NK-92 treated with Interleukin-12 subunit alpha and Interleukin-12 subunit beta, amount 100 ng/mL, for 24 hours (cell line): ENCODE measurements at regions not wholly inside any gene's neighbourhood (a gene's known extent, or its start where the extent isn't known, plus 50 kb on each side); places are given as distances from the start of the nearest gene placed in this dataset.
A peak's percentile ranks its signal among the peaks of the same experiment; 100 is the strongest.

Source experiments
- DNase-seq: peaks from one replicate; lab custom pipeline; 2025; lab: John Stamatoyannopoulos, UW

DNA sequence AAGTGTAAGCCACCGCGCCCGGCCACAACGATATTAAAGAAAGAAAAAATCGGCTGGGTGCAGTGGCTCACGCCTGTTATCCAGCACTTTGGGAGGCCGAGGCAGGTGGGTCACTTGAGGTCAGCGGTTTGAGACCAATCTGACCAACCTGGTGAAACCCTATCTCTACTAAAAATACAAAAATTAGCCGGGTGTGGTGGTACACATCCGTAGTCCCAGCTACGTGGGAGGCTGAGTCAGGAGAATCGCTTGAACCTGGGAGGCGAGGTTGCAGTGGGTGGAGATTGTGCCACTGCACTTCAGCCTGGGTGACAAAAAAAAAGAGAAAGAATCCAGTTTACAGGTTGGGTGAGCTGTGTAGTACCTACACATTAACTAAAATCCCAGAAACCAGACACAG lies 99.9 kb upstream of the CACNA1A start:
- no peak for DNase-seq

DNA sequence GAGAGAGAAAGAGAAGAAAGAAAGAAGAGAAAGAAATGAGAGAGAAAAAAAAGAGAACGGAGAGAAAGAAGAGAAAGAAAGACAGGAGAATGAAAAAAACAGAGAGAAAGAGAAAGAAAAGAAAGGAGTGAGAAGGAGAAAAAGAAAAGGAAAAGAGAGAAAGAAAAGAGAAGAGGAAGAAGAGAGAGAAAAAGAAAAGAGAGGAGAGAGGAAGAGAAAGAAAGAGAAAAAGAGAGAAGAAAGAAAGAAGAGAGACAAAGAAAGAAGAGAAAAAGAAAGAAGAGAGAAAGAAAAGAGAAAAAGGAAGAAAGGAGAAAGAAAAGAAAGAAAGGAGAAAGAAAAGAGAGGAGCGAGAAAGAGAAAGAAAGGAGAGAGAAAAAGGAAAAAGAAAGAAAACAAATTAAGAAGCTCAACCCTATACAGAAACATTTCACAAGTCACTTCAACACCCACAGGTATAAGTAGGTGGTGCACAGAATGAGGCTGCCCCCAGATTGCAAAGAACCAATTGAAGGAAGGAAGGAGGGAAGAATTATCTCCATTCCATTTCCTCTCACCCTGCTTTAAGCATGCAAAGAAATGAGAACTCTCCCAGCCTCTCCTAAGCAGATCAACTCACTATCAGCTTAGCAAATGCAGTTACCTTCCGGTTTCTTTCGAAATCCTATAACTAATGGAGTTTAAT lies 98.8 kb upstream of the CACNA1A start:
- DNase-seq = no peak

DNA sequence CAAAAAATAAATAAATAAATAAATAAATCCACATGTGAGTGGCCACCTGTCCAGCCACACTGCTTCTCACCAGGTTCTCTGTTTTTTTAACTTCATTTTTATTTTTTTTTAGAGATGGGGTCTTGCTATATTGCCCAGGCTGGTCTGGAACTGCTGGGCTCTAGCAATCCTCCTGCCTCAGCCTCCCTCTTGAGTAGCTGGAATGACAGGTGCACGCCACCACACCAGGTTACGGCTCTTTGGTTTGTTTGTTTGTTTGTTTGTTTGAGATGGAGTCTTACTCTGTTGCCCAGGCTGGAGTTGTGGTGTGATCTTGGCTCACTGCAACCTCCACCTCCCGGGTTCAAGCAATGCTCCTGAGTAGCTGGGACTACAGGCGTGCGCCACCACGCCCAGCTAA lies 94.5 kb upstream of the CACNA1A start:
- no peak for DNase-seq

DNA sequence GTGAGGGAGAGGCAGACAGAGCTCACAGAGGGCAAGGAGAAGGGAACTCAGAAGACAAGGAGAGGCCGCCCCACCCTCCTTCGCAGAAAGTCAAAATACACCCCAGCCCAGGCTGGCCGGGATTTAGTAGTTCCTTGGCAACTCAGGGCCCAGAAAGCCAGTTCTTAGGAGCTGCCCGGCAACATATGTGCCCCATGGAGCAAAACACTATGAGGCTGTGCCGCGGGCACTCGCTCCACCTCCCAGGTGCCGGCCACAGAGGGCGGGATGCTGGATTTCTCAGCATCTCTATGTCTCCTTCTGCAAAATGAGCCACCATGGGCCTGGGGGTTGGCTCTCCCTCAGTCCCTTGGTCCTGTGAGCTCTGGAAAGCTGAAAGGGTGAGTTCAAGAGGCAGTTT lies 93.8 kb upstream of the CACNA1A start:
- no peak for DNase-seq

DNA sequence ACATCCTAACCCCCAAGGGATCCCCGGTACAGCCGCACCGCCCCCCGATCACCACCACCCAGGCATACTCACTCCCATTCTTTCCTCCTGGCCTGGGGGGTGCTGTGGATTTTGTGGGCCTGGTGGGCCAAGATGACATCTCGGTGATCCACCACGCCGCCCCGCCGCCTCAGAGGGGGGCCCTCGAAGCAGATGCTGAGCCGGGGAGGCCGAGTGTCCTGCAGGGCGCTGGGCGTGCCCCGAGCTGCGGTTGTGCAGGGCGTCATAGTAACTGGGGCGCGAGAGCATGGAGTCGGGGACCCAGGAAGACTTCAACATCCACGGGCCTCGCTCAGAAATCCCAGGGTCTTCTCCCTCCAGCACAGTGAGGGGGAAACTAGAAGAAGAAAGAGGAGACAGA lies 93.4 kb upstream of the CACNA1A start:
- DNase-seq = no peak

DNA sequence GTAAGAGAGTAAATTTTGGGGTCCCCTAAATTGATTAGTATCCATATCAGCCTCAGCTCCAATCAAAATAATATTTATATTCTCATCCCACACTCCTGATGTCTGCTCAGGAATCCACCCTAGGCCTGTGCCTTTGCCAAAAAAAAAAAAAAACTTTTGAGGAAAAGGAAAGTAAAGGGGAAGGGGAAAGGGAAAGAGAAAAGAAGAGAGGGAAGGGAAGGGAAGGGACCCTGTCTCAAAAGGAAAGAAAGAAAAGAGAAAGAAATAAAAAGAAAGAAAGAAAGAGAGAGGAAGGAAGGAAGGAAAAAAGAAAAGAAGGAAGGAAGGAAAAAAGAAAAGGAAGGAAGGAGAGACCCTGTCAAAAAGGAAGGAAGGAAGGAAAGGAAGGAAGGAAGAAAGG lies 91.8 kb upstream of the CACNA1A start:
- no peak for DNase-seq

DNA sequence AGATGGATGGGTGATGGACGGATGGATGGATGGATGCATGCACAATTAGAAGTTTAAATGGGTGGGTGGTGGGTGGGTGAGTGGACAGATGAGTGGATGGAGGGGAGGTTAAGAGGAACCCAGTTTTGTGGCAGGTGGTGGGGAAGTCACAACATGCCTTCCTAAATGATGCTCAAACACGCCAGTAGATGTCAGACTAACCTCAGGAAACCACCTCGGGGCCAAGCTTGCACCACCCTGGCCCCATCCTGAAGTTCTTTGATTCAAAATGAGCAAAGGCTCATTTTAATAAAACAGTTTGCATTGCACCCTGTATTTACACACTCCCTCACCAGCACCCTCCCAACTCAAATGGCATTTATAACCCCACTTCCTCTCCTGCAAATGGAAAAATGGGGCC lies 91.4 kb upstream of the CACNA1A start:
- peak; percentile 19 for DNase-seq

DNA sequence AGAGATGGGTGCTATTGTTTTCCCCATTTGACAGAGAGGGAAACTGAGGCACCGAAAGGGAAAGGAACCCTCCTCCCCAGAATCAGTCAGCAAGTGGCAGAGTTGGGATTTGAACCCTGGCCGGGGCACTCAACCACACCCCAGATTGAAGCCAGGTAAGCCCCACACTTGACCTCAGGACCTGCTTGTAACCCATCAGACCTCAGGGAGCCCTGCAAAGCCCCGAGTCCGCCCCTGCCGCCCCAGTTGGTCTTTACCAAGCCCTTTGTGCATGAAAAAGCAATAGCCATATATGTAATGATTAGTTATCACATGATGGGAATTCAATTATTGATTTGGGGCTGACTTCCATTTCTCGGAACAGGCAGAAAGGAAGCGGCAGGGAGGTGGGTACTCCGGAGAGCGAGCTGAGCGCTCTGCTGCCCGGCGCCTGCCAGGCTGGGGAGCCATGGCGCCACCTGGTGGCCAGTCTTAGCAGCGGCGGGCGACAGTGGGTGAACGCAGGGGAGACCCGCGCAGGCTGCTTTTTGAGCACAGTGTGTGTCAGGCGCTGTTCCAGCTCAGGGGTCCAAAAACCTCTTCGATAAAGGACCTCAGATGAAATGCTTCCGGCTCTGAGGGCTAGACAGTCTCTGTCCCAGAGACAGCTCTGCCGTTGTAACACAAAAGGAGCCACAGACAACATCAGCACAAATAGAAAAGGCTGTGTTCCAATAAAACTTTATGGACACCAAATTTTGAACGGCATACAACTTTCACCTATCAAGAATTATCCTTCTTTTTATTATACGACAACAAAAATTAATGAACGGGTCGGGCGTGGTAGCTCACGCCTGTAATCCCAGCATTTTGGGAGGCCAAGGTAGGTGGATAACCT lies 82.9 kb upstream of the CACNA1A start:
- DNase-seq = peak; percentile 29

DNA sequence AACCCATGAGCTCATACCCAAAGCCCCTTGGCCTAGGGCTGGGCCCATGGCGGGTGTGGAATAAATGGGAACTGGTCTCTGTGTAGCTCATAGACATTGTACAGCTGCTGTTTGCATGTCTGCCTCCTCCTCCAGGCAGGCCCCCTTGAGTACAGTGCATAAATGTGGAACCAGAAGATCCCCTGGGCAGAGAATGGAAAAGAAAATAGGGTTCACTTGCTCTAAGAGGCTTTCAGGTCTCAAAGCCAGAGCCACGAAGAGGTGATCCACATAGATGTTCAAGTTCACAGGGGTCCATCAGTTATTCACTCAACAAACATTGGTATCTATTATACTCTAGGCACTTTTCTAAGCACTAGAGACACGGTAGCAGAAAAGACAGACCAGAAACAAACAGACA lies 79.2 kb upstream of the CACNA1A start:
- no peak for DNase-seq

DNA sequence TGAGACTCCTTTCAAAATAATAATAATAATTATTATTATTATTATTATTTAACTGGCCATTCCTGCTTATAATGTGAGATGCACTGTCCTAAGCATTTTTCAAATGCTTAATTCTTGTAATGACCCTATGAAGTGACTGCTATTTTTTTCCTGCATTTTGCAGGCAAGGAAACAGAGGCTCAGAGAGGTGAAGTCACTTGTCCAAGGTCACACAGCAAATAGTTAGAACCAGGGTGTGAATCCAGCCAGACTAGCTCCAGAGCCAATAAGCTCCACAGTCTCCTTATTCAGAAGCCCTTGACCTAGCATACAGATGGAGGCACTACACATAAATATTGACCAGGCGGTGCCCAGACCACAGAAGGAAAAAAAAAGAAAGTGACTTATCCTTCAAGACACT lies 77.5 kb upstream of the CACNA1A start:
- DNase-seq = no peak

DNA sequence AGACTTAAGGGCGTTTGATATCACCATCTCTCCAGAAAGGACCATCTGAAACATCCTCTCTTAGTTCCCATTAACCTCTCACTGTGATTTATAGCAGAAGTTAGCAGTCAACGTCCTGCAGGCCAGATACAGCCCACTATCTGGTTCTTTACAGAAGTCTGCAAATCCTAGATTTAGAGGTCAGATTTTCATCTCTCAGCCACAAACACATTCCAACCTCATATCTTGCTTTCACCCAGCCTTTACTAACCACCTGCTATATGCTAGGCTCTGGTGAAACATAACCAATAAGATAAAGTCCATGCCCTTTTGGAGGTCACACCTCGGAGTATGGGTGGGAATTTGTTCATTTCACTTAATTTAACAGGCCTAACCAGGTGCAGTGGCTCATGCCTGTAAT lies 76.8 kb upstream of the CACNA1A start:
- DNase-seq = no peak

DNA sequence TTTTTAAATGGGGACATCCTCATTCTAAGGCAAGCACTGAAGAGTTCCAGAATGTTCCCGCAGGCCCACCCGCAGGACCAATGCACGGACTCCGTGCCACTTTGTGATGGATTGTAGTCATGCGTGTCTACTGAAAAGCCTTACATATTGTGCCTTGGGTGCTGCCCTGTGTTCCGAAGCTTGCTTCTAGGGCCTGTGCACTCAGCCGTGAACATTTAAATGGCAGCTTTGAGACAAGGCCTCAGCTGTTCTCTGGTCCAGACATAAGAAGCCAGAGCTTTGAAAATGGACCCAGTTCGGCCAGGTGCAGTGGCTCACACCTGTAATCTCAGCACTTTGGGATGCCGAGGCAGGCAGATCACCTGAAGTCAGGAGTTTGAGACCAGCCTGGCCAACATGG lies 75.3 kb upstream of the CACNA1A start:
- no peak for DNase-seq

DNA sequence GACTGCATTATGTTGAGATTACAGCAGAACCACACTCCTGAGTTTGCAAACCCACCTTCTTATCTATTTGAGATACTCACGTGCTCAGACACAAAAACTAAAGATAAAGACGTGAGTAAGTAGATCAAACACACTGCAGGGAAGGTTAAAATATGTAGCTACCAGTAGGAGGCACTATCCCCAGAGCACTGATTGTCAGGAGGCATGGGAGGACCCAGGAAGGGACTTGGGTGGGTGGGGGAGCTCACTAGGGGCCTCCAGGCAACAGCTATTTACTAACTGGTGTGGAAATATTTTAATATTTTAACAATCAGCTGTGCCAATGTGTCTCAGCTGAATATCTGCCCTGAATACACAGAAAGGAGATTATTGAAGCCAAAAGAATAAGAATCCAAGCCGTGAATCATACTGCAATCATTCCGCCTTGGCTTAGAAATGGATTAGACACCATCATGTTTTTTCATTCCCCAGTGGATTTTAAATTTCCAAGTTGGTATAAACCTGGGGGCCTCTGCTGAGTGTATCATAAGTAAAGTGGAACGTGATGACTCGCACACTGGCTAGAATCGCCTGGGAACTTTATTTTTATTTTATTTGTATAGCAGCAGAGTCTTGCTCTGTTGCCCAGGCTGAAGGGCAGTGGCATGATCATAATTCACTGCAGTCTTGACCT lies 73.2 kb upstream of the CACNA1A start:
- no peak for DNase-seq

DNA sequence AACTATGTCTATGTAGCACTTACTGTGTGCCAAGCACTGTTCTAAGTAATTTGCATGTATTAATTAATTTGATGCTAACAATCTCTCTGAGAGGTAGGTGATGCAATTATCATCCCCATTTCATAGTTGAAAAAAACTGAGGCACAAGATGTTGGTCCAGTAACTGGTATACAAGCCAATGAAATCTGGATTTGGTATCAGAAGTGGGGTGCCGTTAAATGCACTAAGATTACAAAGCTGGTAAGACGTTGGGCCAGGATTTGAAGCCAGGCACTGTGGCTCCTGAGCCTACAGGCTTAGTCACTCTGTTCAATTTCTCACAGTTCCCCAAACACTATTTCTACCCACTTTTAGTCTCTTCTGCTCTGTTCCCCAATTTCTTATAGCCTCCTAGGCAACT lies 70.4 kb upstream of the CACNA1A start:
- no peak for DNase-seq

DNA sequence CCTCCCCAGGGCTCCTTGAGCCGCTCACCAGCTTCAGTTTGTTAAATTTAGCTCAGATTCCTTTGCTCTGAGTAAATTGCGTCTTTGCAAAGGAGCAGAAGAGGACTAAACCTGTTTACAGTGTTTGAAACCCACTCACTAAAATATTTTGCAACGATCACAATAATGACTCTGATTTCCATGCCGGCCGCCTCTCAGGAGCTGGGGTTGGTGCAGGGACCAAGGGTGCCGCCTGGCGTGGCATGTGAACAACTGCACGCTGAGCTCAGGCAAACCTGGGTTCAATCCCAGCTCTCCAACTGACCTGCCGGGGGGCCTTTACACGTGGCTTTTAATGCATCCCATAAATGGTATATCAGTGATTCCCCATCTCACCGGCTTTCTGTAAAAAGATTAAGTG lies 68.7 kb upstream of the CACNA1A start:
- DNase-seq = no peak

DNA sequence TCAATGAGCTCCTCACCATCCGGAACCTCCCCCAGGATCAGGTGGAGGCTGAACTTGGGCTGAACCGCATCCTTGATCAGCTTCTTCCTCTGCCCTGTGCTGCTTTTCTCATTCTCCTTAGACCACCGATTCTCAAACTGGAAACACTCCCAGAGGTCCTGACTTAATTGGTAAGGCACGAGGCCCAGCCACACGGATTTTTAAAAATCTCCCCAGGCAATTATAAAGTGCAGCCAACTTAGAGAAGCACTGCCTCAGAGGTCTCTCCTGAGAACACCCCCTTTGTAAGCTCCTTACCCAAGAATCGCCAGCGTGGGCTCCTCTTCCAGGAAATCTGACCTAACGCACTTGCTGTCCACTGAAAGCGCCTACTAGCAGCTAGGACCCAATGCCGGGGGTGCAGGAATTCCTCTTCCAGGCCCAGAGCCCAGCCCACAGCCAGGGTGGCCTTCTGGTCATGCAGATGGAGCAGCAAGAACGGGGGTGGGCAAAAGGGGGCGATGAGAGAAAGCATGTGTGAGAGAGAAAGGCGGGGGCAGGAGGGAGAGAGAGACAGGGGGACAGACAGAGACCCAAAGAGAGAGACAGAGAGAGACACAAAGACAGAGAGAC lies 66.9 kb upstream of the CACNA1A start:
- no peak for DNase-seq

DNA sequence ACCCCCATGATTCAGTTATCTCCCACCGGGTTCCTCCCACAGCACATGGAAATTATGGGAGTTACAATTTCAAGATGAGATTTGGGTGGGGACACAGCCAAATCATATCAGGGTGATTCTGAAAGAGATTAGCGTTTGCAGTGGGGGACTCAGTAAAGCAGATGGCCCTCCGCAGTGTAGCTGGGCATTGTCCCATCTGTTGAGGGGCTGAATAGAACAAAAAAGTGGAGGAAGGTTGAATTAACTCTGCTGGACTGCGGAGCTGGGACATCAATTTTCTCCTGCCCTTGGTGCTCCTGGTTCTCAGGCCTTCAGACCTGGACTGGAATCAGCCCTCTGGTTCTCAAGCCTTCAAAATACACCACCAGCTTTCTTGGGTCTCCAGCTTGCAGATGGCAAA lies 55.2 kb upstream of the CACNA1A start:
- no peak for DNase-seq

DNA sequence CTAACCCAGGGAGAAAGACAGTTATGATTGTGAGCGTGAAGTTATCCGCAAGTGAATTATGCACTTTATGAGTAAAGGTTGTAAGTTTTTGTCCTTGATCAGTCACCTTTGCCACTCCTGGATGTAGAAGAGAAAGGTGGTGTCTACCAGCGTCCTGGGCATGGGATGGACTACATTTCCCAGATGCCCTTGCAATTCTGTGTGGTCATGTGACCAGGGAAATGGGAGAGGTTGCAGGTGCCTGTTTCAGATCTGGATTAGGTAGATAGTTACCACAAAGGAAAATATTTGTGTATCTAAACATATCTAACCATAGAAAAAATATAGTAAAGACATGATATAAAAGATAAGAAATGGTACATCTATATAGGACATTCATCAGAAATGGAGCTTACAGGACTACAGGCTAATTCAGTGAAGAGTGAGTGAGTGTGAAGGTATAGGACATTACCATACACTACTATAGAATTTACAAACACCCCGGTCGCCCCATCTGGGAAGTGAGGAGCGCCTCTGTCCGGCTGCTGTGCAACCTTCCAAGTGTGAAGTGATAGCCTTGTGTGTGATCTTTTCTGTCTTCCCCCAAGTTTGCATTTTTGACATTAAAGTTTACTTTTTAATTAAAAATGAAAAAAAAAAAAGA lies 51.6 kb upstream of the CACNA1A start:
- DNase-seq = no peak

DNA sequence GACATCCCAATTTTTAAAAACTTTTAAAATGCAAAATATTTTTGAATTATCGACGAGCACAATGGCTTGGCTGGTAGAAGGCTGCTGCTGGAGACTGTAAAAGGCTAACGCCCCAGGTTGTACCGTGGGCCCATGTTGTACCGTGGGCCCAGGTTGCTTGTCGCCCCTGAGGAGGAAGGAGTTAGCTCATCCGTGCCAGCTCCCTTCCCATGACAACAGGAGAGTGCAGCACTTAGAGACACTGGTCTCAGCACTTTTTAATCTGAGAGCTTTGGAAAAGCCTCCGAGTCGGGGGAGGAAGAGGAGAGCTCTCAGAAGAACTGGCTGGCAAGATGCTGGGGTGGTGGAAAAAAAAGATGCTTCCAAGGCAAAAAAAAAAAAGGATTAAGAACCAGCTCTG lies 50.3 kb upstream of the CACNA1A start:
- DNase-seq = no peak
